ENCODE measurements at regions not wholly inside any gene's neighbourhood (a gene's known extent, or its start where the extent isn't known, plus 50 kb on each side); places are given as distances from the start of the nearest gene placed in this dataset.
A peak's percentile ranks its signal among the peaks of the same experiment; 100 is the strongest.

DNA sequence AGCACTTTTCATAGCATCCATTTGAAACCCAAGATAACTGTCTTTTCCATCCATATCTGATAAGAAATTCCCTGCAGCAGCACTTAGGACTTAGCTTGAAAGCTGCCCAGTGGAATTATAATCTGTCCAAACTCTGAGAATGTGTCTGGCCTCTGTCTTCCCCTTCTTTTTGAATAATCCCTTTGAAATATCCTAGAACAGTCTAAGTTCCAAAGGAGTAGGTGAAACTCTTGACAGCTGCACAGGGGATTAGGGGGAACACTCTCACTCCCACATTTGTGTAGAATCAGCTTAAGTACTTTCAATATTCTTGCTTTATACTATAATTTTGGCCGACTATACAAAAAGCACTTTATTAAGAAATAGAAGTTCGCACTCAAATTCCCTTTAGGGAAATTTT is 157.7 kb downstream of the PAPSS1 start:
- no peak for TF ChIP-seq CTCF (IDR thresholded peaks at IDR 0.05; ENCODE audit: insufficient read depth, low read length, severe bottlenecking)
- no peak for FAIRE-seq

DNA sequence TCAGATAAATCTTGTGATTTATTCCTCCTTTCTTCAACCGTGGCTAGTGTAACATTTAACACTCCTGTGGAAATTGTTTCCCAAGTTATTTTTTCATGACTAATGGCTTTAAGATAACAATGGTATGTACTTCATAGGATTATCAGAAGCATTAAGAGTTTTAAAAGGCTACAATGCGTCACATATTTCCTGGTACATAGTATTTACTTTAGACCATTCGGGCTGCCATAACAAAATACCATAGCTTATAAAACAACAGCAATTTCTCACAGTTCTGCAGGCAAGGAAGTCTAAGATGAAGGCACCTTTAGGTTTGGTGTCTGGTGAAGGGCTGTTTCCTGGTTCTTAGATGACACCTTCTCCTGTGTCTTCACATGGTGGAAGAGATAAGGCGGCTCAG is 158.6 kb downstream of the PAPSS1 start:
- no peak for TF ChIP-seq CTCF (IDR thresholded peaks at IDR 0.05; ENCODE audit: insufficient read depth, low read length, severe bottlenecking)
- peak; percentile 79 for DNase-seq (ENCODE audit: low read depth)
- Histone ChIP-seq H3K36me3 (ENCODE audit: control insufficient read depth, insufficient read depth, low read length) (no peaks in the 10 kb centered on the region), H3K27me3 (ENCODE audit: control insufficient read depth, insufficient read depth, low read length) (no peaks in the 10 kb centered on the region), H3K4me3 (ENCODE audit: low read depth, low read length) (no peak overlapping the region)
- no peak for FAIRE-seq

More for the DNA sequence above, 157.7 kb downstream of the PAPSS1 start:
- H3K4me3 ChIP-seq (ENCODE audit: low read depth, low read length) = no peak overlapping the region
- H3K27me3 ChIP-seq (ENCODE audit: control insufficient read depth, insufficient read depth, low read length) = no peaks in the 10 kb centered on the region
- DNase-seq (ENCODE audit: low read depth) = no peak
- no peaks in the 10 kb centered on the region for H3K36me3 ChIP-seq (ENCODE audit: control insufficient read depth, insufficient read depth, low read length)

DNA sequence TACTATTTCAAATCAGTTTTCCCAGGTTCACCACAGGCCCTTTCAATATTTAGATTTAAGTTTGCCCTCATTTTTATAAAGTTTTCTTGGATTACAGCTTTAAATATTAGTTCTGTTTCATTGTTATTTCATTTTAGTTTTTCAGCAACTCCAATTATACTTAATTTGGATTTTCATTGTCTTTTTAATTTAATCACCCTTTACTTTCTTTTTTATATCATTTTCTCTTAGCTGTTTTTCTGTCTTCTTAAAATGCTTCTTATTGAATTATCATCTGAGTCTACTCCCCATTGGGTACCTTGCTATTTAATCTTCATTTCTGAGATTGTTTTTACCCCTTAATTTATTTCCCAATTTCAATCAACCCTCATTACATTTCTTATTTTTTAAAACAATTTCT is 160.4 kb downstream of the PAPSS1 start:
- no peak for TF ChIP-seq CTCF (IDR thresholded peaks at IDR 0.05; ENCODE audit: insufficient read depth, low read length, severe bottlenecking)
- no peak for DNase-seq (ENCODE audit: low read depth)
- FAIRE-seq = no peak
- Histone ChIP-seq H3K36me3 (ENCODE audit: control insufficient read depth, insufficient read depth, low read length) (no peaks in the 10 kb centered on the region), H3K4me3 (ENCODE audit: low read depth, low read length) (no peak overlapping the region), H3K27me3 (ENCODE audit: control insufficient read depth, insufficient read depth, low read length) (no peaks in the 10 kb centered on the region)

GRCh38 chr4:107552306-107552705 is 167.7 kb downstream of the PAPSS1 start:
- no peak for FAIRE-seq
- H3K27me3 ChIP-seq (ENCODE audit: control insufficient read depth, insufficient read depth, low read length) = no peaks in the 10 kb centered on the region

DNA sequence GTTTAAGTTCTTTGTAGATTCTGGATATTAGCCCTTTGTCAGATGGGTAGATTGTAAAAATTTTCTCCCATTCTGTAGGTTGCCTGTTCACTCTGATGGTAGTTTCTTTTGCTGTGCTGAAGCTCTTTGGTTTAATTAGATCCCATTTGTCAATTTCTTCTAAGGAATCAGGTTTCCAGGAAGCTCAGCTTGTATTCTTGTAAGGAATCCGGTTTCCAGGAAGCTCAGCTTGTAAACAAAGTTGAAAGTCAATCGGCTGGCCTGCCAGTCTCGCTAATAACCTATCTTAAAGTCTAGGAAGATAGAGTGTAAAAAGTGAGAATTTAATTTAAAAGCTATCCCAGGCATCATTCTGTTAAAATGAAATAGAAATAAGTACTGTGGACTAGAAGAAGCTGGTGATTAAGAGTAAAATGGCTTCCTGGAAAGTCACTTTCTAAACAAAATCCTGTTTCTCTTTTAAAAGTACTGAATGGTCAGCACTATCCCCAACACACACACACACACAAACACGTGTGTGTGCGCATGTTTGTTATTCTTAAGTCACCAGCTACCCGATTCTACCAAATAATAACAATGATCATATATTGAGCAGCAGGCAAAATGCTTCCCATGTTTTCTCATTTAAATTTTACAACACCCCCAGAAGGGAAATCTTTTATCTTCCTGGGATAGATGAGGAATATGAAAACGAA is 171.7 kb downstream of the PAPSS1 start:
- Histone ChIP-seq H3K36me3 (ENCODE audit: control insufficient read depth, insufficient read depth, low read length) (no peaks in the 10 kb centered on the region), H3K27me3 (ENCODE audit: control insufficient read depth, insufficient read depth, low read length) (no peaks in the 10 kb centered on the region), H3K4me3 (ENCODE audit: low read depth, low read length) (no peak overlapping the region)
- DNase-seq (ENCODE audit: low read depth) (peak; percentile 48), FAIRE-seq (no peak)
- TF ChIP-seq CTCF (IDR thresholded peaks at IDR 0.05; ENCODE audit: insufficient read depth, low read length, severe bottlenecking) = no peak

More at GRCh38 chr4:107552306-107552705, 167.7 kb downstream of the PAPSS1 start:
- Histone ChIP-seq H3K4me3 (ENCODE audit: low read depth, low read length) (no peak overlapping the region), H3K36me3 (ENCODE audit: control insufficient read depth, insufficient read depth, low read length) (no peaks in the 10 kb centered on the region)
- peak; percentile 11 for DNase-seq (ENCODE audit: low read depth)
- TF ChIP-seq CTCF (IDR thresholded peaks at IDR 0.05; ENCODE audit: insufficient read depth, low read length, severe bottlenecking) = no peak

GRCh38 chr4:107546638-107547037 is 173.4 kb downstream of the PAPSS1 start:
- DNase-seq (ENCODE audit: low read depth) (peak; percentile 98), FAIRE-seq (no peak)
- Histone ChIP-seq H3K4me3 (ENCODE audit: low read depth, low read length) (no peak overlapping the region), H3K36me3 (ENCODE audit: control insufficient read depth, insufficient read depth, low read length) (no peaks in the 10 kb centered on the region), H3K27me3 (ENCODE audit: control insufficient read depth, insufficient read depth, low read length) (no peaks in the 10 kb centered on the region)
- no peak for TF ChIP-seq CTCF (IDR thresholded peaks at IDR 0.05; ENCODE audit: insufficient read depth, low read length, severe bottlenecking)
